ENCODE measurements at regions not wholly inside any gene's neighbourhood (a gene's known extent, or its start where the extent isn't known, plus 50 kb on each side); places are given as distances from the start of the nearest gene placed in this dataset.
"Not testable (repeated sequence)": the region's sequence is repeated elsewhere in the genome, so short reads cannot be mapped to it uniquely, and the experiment has no call there.

GRCh38 chr7:65631236-65631635 lies 241.6 kb upstream of the VKORC1L1 start:
- H3K4me1 ChIP-seq (ENCODE audit: control insufficient read depth, insufficient read depth, low read length, poor library complexity, severe bottlenecking): not testable (repeated sequence)
- no CpG with 5 or more reads among the region's 1 CpG for WGBS, 2 experiments (ENCODE audit: insufficient coverage in 2 of 2)

DNA sequence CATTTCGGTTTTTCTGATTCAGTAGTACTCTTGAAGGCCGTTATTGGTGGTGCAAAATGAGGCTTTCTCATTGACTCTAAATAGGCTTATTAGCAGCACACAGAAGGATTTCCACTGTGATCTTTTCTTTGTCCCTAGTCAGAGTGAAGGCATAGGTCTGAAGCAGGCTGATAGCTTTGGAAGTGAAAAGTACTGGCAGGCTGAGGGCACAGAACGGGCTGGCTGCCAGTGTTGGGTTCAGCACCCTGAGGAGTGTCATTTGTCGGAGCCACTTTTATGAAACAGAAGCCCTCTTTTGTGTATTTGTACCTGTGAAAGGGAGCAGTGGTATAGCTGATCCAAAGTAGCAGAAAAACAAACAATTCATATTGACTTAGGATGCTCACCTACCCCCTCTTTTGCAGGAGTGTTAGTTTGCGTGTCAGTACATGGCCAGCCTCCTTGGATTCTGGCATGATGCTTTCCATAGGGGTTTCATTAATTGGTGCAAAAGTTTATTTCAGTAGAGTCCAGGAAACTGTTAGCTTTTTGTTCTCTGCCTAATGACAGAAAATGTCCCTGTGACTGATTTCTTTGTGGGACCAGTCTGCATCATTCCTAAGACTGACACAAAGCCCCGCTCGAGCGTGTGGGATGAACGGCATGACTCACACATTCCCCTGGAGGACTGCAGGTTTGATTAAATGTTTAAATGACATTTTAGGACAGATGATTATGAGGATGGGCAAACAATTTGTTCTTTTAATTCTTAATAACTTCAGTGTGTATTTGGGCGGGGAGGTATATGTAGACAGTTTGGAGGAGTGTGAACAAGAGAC lies 239.1 kb upstream of the VKORC1L1 start:
- WGBS, 2 experiments (ENCODE audit: insufficient coverage in 2 of 2): no CpG with 5 or more reads among the region's 10 CpGs
- not testable (repeated sequence) for H3K4me3 ChIP-seq (ENCODE audit: extremely low read depth, insufficient read depth, low read length, poor library complexity, severe bottlenecking); H3K27ac ChIP-seq (ENCODE audit: low read depth, low read length, severe bottlenecking); H3K9me3 ChIP-seq (ENCODE audit: control insufficient read depth, low read length); H3K36me3 ChIP-seq (ENCODE audit: control insufficient read depth, insufficient read depth, low read length); H3K4me1 ChIP-seq (ENCODE audit: control insufficient read depth, insufficient read depth, low read length, poor library complexity, severe bottlenecking)

More at GRCh38 chr7:65631236-65631635, 241.6 kb upstream of the VKORC1L1 start:
- H3K36me3 ChIP-seq (ENCODE audit: control insufficient read depth, insufficient read depth, low read length); H3K9me3 ChIP-seq (ENCODE audit: control insufficient read depth, low read length); H3K4me3 ChIP-seq (ENCODE audit: extremely low read depth, insufficient read depth, low read length, poor library complexity, severe bottlenecking); H3K27ac ChIP-seq (ENCODE audit: low read depth, low read length, severe bottlenecking): not testable (repeated sequence)

GRCh38 chr7:65638918-65639317 lies 234.0 kb upstream of the VKORC1L1 start:
- H3K4me3 ChIP-seq (ENCODE audit: extremely low read depth, insufficient read depth, low read length, poor library complexity, severe bottlenecking); H3K9me3 ChIP-seq (ENCODE audit: control insufficient read depth, low read length); H3K36me3 ChIP-seq (ENCODE audit: control insufficient read depth, insufficient read depth, low read length); H3K4me1 ChIP-seq (ENCODE audit: control insufficient read depth, insufficient read depth, low read length, poor library complexity, severe bottlenecking); H3K27ac ChIP-seq (ENCODE audit: low read depth, low read length, severe bottlenecking): not testable (repeated sequence)
- WGBS, 2 experiments (ENCODE audit: insufficient coverage in 2 of 2): no CpG with 5 or more reads among the region's 1 CpG

- H3K4me3 ChIP-seq (ENCODE audit: extremely low read depth, insufficient read depth, low read length, poor library complexity, severe bottlenecking); H3K4me1 ChIP-seq (ENCODE audit: control insufficient read depth, insufficient read depth, low read length, poor library complexity, severe bottlenecking); H3K9me3 ChIP-seq (ENCODE audit: control insufficient read depth, low read length); H3K36me3 ChIP-seq (ENCODE audit: control insufficient read depth, insufficient read depth, low read length); H3K27ac ChIP-seq (ENCODE audit: low read depth, low read length, severe bottlenecking): not testable (repeated sequence)
- no CpG with 5 or more reads among the region's 3 CpGs for WGBS, 2 experiments (ENCODE audit: insufficient coverage in 2 of 2)
These were observed 233.2 kb upstream of the VKORC1L1 start for GRCh38 chr7:65639717-65640116.

GRCh38 chr7:65643498-65643897 lies 229.4 kb upstream of the VKORC1L1 start:
- not testable (repeated sequence) for H3K36me3 ChIP-seq (ENCODE audit: control insufficient read depth, insufficient read depth, low read length); H3K27ac ChIP-seq (ENCODE audit: low read depth, low read length, severe bottlenecking); H3K9me3 ChIP-seq (ENCODE audit: control insufficient read depth, low read length); H3K4me1 ChIP-seq (ENCODE audit: control insufficient read depth, insufficient read depth, low read length, poor library complexity, severe bottlenecking); H3K4me3 ChIP-seq (ENCODE audit: extremely low read depth, insufficient read depth, low read length, poor library complexity, severe bottlenecking)
- no CpG with 5 or more reads among the region's 5 CpGs for WGBS, 2 experiments (ENCODE audit: insufficient coverage in 2 of 2)

- H3K9me3 ChIP-seq (ENCODE audit: control insufficient read depth, low read length); H3K27ac ChIP-seq (ENCODE audit: low read depth, low read length, severe bottlenecking); H3K36me3 ChIP-seq (ENCODE audit: control insufficient read depth, insufficient read depth, low read length); H3K4me3 ChIP-seq (ENCODE audit: extremely low read depth, insufficient read depth, low read length, poor library complexity, severe bottlenecking); H3K4me1 ChIP-seq (ENCODE audit: control insufficient read depth, insufficient read depth, low read length, poor library complexity, severe bottlenecking): not testable (repeated sequence)
- no CpG with 5 or more reads among the region's 78 CpGs for WGBS, 2 experiments (ENCODE audit: insufficient coverage in 2 of 2)
These were observed 225.5 kb upstream of the VKORC1L1 start for GRCh38 chr7:65647153-65647964.

GRCh38 chr7:65651174-65651573 lies 221.7 kb upstream of the VKORC1L1 start:
- not testable (repeated sequence) for H3K9me3 ChIP-seq (ENCODE audit: control insufficient read depth, low read length); H3K36me3 ChIP-seq (ENCODE audit: control insufficient read depth, insufficient read depth, low read length); H3K4me1 ChIP-seq (ENCODE audit: control insufficient read depth, insufficient read depth, low read length, poor library complexity, severe bottlenecking); H3K27ac ChIP-seq (ENCODE audit: low read depth, low read length, severe bottlenecking); H3K4me3 ChIP-seq (ENCODE audit: extremely low read depth, insufficient read depth, low read length, poor library complexity, severe bottlenecking)
- 83 to 100% methylated on average over 1 of the region's 2 CpGs for WGBS, 2 experiments (ENCODE audit: insufficient coverage in 2 of 2)

DNA sequence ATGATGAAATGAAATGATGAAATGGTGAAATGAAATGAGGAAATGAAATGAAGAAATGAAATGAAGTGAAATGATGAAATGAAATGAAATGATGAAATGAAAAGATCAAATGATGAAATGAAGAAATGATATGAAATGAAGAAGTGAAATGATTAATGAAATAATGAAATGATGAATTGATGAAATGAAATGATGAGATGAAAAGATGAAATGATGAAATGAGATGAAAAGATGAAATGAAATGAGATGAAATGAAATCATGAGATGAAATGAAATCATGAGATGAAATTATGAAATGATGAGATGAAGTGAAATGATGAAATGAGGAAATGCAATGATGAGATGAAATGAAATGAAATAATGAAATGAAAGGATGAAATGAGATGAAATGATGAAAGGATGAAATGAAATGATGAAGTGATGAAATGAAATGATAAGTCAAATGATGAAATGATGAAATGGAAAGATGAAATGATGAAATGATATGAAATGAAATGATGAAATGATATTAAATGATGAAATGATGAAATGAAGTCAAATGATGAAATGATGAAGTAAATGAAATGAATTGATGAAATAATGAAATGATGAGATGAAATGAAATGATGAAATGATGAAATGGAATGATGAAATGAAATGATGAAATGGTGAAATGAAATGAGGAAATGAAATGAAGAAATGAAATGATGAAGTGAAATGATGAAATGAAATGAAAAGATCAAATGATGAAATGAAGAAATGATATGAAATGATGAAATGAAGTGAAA lies 220.9 kb upstream of the VKORC1L1 start:
- H3K9me3 ChIP-seq (ENCODE audit: control insufficient read depth, low read length); H3K4me1 ChIP-seq (ENCODE audit: control insufficient read depth, insufficient read depth, low read length, poor library complexity, severe bottlenecking); H3K4me3 ChIP-seq (ENCODE audit: extremely low read depth, insufficient read depth, low read length, poor library complexity, severe bottlenecking); H3K27ac ChIP-seq (ENCODE audit: low read depth, low read length, severe bottlenecking); H3K36me3 ChIP-seq (ENCODE audit: control insufficient read depth, insufficient read depth, low read length): not testable (repeated sequence)

DNA sequence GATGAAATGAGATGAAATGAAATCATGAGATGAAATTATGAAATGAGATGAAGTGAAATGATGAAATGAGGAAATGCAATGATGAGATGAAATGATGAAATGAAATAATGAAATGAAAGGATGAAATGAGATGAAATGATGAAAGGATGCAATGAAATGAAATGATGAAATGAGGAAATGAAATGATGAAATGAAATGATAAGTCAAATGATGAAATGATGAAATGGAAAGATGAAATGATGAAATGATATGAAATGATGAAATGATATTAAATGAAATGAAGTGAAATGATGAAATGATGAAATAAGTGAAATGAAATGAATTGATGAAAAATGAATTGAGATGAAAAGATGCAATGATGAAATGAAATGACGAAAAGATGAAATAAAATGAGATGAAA lies 220.2 kb upstream of the VKORC1L1 start:
- not testable (repeated sequence) for H3K36me3 ChIP-seq (ENCODE audit: control insufficient read depth, insufficient read depth, low read length); H3K27ac ChIP-seq (ENCODE audit: low read depth, low read length, severe bottlenecking); H3K9me3 ChIP-seq (ENCODE audit: control insufficient read depth, low read length); H3K4me1 ChIP-seq (ENCODE audit: control insufficient read depth, insufficient read depth, low read length, poor library complexity, severe bottlenecking); H3K4me3 ChIP-seq (ENCODE audit: extremely low read depth, insufficient read depth, low read length, poor library complexity, severe bottlenecking)
- no CpG with 5 or more reads among the region's 1 CpG for WGBS, 2 experiments (ENCODE audit: insufficient coverage in 2 of 2)

DNA sequence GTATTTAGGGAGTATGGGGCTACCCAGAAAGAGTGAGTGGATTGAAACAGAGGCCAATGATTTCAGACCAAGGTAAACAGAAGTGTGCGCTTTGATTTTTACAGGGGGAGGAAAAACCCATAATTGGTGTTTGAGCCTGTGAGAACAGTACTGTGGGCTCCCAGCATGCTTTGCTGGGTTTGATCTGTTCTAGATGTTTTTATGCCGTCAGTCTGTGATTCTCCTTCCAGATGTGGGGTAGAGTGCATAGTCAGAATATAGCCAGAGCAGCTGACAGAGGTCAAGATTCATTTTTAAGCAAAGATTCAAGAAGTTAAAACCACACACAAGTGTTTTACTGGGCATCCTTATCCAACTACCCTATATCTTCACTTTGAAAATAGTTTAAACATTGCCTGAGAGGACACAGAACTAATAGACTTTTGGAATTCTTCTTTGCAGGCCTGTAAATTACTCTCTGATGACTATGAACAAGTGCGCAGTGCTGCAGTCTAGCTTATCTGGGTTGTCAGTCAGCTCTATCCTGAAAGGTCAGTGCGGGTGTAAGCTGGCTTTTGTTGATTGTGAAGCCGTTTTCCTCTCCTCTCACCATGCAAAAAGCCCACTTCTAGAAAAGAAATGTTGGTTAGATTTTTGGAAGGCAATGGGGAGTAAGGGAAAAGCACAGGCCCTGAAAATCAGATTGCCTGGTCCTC lies 216.2 kb upstream of the VKORC1L1 start:
- H3K4me1 ChIP-seq (ENCODE audit: control insufficient read depth, insufficient read depth, low read length, poor library complexity, severe bottlenecking); H3K27ac ChIP-seq (ENCODE audit: low read depth, low read length, severe bottlenecking); H3K4me3 ChIP-seq (ENCODE audit: extremely low read depth, insufficient read depth, low read length, poor library complexity, severe bottlenecking); H3K36me3 ChIP-seq (ENCODE audit: control insufficient read depth, insufficient read depth, low read length); H3K9me3 ChIP-seq (ENCODE audit: control insufficient read depth, low read length): not testable (repeated sequence)
- WGBS, 2 experiments (ENCODE audit: insufficient coverage in 2 of 2): no CpG with 5 or more reads among the region's 5 CpGs
